ENCODE measurements at regions not wholly inside any gene's neighbourhood (a gene's known extent, or its start where the extent isn't known, plus 50 kb on each side); places are given as distances from the start of the nearest gene placed in this dataset.
"Not testable (repeated sequence)": the region's sequence is repeated elsewhere in the genome, so short reads cannot be mapped to it uniquely, and the experiment has no call there.

DNA sequence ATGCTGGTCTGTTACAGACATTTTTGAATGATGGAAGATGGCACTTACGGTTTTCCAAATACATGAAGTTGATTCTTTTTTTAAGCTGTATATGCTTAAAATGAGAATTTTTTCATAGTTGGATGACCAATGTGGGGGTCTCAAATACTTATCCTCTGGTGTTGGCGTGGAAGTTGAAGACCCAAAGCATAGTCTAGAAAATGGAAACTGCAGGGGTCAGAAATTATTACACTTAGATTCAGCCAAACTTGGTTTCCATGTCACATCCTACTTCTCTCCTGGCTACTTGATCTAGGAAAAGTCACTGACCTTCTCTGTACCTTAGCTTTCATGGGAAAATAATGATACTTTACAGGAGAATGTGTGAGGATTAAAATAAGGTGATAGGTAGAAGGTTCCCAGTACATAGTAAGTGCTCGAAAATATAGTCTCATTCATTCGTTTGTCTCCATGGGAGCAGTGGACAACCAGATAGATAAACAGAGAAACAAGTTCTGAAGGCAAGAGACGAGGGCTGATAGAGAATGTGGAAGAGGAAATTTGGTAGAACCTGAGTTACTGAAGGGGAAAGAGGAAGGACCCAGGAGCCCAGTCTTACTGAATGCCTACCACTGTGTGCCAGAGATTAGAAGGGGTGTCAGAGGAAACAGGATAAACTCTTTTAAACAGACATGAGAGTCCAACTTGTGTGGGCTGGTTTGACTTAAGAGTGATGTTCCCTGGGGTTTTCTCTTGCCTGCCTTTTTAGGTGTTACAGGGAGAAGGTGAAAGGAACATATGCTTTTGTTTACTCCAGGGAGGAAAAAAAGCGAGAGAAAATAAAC, 560.3 kb upstream of the KLF4 start:
- DNase-seq, result no peak

DNA sequence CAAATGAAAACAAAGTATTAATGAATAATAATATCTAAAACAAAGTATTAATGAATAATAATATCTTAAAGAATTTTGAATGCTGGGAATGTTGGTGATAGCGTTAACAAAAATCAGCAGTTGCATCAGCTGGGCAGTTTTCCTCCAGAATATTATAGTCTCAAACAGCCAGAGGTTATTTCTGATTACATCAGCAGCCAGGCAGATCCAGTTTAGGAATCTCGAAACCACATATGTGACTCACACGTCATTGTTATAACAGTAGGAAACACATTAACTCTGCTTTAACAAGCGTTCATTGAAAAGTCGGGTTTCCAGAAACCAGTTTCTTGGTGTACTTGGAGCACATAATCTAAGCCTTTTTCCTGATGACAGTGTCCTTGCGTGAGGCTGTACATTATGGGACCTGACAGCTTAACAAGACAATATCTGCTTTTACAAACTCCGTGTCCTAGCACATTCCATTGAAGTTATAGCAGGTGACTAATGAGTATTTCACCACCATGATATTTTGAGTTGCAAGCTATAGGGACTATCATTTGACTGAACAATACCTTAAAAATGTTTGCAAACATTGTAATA, 559.5 kb upstream of the KLF4 start:
- DNase-seq, result no peak

DNA sequence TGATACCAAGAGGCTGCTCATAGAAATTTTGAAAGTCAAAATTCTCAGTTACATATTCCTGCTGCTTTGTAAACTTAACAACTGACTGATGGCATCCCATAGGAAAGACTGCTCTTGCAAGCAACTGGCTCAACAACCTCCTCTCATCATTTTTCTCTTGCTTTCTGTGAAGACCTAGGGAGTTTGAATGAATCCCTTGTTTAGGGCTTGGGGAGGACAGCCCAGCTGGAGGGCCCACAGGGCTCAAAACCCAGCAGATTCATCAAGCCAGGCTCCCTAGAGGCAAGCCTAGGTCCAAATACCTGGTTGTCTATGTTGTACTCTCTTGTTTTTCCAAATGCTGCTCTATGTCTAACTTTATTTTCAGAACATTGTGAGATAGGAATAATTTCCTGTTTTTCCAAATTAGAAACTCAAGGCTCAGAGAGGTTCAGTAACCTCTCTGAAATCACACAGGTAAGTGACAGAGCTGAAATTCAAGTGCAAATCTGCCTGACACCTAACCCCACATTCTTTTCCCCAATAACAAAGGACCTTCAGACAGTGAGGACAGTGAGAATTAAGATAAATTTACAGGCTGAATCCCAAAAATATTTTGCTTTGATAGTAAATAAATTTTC, 558.9 kb upstream of the KLF4 start:
- no peak for DNase-seq

DNA sequence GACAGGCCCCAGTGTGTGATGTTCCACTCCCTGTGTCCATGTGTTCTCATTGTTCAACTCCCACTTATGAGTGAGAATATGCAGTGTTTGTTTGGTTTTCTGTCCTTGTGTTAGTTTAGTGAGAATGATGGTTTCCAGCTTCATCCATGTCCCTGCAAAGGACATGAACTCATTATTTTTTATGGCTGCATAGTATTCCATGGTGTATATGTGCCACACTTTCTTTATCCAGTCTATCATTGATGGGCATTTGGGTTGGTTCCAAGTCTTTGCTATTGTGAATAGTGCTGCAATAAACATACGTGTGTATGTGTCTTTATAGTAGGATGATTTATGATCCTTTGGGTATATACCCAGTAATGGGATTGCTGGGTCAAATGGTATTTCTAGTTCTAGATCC, 558.2 kb upstream of the KLF4 start:
- DNase-seq, result not testable (repeated sequence)

DNA sequence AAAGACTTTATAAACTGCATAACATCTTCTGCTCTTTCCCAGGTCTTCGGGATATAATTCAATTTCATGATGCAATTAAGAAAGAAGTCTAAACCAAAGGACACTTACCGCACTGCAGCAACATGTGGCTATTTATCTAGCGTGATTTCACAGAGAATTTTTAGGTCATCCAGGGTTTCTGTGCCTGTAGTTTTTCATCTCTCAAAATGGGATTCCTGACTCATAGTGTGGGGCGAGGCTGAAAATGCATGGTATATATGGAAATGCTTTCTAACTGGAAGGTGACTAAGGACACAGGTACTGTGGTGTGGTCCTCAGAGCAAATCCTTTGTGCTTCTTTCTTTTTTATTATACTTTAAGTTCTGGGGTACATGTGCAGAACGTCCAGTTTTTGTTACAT, 557.7 kb upstream of the KLF4 start:
- DNase-seq, result no peak

DNA sequence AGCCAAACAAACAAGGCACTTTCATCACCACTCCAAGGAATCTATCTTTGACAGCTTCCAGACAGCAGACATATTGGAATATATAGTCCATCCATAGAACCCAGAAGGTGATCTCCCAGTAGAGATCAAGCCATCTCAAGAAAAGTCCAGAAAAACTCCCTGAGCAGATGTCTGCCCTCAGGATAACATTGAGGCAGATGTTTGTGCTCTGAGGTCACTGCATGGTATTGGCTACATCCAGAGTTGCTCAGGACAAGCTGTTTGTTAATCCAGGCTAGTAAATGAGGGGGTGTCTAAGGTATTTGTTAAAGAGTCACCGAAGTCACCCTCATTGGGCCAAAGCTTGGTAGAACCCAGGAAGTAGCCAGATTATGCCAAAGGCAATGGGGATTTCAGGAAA, 556.3 kb upstream of the KLF4 start:
- DNase-seq, result no peak

DNA sequence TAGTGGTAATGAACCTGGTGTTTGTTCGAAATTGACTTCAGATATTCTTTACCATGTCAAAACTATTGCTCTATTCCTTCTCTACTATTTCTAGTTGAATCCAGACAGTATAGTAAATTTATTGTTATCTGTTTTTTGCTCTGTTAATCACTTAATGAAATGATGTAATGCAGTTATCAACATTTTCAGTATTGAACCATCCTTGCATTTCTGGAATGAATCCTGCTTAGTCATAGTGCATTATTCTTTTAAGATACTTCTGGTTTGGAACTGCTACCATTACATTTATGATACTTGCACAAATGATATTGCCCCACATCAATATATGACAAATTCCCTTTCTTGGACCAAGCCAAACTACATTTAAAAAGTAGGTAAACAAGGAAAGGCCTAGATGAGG, 554.0 kb upstream of the KLF4 start:
- DNase-seq, result no peak

DNA sequence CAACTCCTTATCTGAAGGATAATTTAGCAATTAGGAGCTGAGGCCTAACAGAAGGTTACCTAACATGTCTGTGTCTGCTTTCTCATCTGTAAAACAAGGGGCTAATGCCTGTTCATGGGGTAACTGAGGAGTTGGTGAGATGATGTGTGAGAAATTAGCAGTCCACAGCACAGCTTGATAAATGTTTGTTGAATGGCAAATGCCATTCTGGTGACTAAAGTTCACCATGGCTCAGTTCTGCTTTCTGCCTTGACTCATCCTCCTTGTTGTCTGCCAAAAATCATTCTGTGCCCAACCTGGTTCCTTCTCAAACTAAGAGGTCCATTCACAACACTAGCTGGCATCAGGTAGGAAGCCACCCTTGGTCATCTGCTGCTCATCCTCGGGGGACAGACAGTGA, 552.0 kb upstream of the KLF4 start:
- no peak for DNase-seq

DNA sequence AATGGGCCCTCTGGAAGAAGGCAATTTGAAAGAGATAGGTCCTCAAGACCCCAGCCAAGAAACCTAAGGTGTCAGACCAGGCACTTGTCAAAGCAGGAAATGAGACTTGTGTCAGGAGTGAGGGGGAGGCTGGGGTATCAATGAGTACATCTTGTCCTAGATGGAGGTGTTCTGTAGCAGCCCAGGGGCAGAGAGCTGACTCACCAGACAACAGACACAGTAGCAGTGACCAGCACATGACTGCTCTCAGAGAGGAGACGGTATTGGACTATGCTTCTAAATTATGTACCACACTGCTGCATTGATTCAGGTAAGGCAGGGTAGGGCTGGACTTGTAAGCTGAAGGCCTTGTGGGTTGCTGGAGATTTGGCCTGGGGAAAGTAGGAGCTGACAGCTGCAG, 551.2 kb upstream of the KLF4 start:
- no peak for DNase-seq

DNA sequence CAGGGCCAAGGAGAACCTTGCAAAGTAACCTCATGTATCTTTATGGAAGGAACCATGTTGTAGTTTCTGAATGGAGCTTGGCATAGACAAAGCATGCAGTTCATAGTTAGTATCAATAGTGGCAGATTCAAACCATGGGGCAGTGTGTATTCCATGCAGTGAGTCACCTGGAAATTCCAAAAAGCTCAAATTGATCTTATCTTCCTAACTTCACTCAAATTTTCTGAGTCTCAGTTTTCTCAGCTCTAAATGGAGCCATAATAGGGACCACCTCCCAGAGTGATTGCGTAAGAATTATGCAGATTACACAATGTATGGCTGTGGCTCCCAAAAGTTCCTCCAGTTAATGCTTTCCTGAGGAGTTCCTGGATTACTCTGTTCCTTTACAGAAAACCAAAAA, 549.9 kb upstream of the KLF4 start:
- no peak for DNase-seq

DNA sequence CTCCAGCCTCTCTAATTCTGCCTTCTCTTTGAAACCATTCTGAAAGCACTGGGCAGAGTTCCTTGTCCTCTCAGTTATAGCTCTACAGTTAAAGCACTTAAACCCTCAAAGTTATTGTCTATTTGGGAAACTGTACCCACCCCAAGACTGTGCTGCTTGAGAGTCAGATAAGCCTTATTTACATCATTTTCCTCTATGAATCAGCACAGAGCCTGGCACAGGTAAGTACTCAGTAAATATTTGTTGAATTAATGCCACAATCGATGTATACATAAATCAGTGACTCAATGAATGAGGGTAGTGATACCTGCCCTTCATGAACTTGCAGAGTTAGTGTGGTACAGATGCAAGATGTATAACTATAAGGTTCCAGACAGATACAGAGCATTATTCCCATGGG, 549.4 kb upstream of the KLF4 start:
- DNase-seq, result no peak

DNA sequence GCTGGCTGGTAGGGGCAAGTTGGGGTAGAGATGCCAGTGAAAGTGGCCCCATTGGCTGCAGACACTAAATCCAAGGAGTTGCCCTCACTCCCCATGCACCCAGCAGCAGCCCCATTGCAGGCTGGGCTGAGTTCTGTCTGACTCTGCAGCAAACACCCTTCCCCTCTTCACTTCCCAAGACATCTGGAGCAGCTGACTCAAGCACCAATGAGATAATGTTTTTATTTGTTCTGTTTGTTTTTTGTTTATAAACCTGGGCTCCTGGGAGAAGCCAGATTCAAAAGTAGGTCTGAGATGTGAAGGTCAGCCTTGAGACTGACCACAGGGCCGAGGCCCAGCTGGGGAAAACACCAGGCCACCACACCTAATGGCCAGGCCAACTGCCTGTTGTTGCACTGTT, 545.9 kb upstream of the KLF4 start:
- no peak for DNase-seq

DNA sequence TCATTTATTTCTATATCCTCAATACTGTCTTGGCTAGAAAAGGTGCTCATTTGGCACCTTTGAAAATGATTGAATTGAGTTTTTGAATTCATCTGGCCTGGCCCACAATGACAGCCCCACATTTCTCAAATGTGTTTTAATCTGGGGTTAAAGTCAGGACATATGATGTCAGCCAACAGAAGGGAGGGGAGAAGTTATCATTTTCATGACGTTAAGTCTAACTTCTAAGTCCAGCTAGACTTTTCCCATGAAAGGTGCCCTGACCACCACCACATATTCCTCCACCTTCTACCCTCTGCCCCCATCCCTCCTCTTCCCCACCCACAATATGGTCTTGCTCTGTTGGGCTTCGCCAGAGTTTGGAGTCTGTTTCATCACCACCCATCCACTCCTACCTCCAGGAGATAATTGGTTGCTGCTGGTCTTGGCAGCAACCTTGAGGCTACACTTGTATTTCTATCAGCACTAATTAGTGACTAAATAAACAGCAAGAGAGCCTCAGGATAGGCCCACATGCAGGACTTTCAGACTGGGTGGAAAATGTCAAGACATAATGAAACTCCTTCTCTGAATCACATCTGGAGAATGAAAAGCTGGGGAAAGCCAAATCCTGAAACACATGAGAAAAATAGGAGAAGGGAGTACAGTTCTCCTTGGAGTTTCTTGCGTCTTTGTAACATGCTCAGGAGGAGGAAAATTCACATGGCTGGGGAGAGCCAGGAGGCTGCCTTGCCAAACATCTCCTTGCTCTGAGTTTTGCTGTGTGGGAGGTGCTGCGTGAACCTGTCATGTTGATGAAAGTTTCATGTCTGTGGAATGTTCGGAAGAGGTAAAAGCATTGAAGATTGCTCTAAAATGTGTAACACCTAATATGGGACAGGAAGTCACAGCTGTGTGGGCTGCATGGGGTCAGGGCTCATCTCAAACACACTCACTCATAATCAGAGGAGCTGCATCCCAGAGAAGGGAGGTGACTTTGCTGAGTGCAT, 544.7 kb upstream of the KLF4 start:
- DNase-seq, result no peak

DNA sequence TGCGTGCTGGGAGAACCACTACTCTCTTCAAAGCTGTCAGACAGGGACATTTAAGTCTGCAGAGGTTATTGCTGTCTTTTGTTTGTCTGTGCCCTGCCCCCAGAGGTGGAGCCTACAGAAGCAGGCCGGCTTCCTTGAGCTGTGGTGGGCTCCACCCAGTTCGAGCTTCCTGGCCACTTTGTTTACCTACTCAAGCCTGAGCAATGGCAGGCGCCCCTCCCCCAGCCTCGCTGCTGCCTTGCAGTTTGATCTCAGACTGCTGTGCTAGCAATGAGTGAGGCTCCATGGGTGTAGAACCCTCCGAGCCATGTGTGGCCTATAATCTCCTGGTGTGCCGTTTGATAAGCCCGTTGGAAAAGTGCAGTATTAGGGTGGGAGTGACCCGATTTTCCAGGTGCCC, 542.5 kb upstream of the KLF4 start:
- DNase-seq, result not testable (repeated sequence)

DNA sequence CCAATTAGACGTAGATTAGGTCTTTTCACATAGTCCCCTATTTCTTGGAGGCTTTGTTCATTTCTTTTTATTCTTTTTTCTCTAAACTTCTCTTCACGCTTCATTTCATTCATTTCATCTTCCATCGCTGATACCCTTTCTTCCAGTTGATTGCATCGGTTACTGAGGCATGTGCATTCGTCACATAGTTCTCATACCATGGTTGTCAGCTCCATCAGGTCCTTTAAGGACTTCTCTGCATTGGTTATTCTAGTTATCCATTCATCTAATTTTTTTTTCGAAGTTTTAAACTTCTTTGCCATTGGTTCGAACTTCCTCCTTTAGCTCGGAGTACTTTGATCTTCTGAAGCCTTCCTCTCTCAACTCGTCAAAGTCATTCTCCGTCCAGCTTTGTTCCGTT, 541.7 kb upstream of the KLF4 start:
- not testable (repeated sequence) for DNase-seq

DNA sequence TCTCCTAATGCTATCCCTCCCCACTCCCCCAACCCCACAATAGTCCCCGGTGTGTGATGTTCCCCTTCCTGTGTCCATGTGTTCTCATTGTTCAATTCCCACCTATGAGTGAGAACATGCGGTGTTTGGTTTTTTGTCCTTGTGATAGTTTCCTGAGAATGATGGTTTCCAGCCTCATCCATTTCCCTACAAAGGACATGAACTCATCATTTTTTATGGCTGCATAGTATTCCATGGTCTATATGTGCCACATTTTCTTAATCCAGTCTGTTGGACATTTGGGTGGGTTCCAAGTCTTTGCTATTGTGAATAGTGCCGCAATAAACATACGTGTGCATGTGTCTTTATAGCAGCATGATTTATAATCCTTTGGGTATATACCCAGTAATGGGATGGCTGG, 537.1 kb upstream of the KLF4 start:
- not testable (repeated sequence) for DNase-seq

DNA sequence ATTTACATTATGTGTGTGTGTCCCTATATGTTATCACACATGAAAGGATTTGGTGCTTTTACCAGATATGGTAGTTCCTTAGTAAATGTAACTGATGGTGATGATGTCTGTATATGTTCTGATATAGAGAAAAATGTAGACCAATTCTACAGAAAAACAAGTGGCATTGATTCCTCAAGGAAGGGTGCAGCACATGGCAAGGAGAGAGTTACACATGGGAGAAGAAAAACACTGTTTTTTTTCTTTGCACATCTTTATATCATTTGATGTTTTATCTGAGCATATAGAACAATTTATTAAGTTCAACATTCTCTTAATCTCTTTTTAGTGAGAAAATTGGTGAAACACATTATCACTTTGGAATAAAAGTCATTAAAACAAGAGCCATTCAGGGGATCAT, 535.0 kb upstream of the KLF4 start:
- DNase-seq, result no peak

DNA sequence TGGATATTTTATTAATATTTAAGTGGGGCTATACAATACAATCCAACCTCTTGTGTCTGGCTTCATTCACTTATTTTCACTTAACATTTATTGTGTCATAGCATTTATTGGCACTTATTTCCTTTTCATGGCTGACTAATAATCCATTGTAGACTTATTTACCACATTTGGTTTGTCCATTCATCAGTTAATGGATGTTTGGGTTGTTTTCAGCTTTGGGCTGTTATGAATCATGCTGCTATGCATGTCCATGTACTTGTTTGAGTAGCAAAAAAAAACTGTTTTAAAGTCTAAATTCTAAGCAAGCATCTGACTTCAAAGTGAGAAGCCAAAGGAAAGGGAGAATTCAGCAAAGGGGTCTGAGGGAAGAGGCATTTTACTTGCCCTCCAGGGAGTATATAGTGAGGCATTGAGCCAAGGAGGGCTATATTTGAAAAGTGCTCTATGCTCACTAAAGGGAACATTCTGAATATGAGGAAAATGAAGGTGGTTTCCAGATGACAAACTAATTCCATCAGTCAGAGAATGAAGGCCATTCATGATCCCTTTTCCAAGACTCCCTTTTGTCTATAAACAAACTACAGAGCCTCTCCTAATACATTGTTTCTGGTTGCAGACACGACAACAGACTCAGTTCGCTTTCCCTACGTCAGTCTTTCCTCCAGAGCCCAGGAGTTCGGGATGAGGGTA, 532.8 kb upstream of the KLF4 start:
- DNase-seq, result no peak

DNA sequence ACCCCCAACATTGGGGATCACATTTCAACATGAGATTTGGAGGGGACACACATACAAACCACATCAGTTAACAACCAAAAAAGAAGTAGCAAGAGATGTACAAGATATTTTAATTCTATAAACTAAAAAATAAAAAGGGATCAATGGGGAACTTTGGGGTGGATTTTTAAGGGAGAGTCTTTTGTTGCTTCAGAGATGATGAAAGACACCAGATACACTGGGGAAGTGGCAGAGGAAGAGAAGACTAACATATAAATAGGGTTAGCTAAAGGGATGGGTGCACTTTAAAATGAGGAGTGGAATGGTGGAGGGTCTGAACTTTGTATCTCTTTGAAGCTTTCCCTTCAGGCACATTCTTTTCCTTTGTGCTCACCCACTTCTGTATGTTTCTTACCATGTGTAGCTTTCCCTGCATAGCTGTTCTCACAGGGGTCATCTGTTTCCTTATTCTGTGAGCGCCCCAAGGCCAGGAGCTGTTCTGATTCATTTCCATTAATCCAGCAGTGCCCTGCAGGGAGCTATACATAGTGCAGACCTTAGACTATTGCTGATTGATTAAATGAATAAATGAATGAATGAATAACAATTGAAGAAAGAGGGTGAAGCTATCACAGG, 531.6 kb upstream of the KLF4 start:
- DNase-seq, result no peak

DNA sequence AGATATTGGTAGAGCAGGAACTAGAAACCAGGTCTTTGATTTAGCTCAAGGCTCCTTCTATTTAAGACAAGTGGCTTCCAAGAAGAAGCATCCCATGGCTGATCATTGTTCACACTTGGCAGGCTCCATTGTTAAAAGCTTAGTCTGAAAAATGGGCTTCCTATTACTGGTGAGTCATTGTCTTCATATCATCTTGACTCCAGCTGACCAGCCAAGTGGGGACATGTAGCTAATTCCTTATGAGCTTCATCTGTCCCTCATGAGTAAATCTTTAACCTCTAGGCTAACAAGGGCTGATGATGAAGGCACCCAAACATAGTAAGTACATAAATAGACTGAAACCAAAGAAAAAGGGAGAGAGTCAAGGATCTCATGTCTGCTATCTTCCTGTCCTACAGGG, 530.3 kb upstream of the KLF4 start:
- no peak for DNase-seq

DNA sequence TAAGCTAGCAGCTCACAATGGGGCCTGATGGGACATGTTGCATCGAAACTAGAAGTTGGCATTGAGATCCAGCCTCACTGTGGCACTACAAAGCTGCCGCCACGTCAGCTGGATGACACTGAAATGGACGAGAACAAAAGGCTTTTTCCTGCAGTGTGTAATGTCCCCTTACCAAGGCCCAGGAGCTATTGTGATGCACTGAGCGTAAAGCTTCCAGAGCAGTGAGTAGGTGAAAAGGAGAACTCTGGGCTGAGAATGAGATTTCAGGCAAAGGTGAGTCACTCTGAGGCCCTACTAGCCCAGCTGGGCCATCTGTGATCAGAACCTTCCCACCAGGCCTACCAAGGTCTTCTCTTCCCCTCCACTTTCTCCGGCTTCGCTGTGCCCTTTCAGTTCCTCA, 528.1 kb upstream of the KLF4 start:
- no peak for DNase-seq

DNA sequence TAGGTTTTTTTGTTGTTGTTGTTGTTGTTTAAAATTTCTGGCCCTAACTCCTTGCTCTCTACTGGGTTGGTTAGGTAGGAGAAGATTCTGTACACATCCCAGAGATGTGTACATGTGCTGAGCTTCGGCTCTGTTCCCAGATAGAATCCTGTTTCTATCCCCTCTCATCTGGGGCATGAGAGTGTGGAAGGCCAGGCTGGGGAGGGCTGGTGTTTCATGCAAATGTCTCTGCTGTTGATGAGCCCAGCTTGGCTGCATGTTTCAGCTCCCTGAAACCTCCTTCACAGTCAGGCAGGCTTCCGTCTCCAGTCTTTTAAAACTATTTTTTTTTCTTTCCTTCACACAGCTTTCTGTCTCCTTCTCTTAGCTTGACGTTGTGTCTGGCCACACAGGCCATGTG, 526.9 kb upstream of the KLF4 start:
- DNase-seq, result no peak

Data from Kasumi-1 (cell line).